HG03439 (cell line): ENCODE measurements at regions not wholly inside any gene's neighbourhood (a gene's known extent, or its start where the extent isn't known, plus 50 kb on each side); places are given as distances from the start of the nearest gene placed in this dataset.
"Not testable (repeated sequence)": the region's sequence is repeated elsewhere in the genome, so short reads cannot be mapped to it uniquely, and the experiment has no call there.

Experiments
- ATAC-seq: cut with Tn5 transposase; IDR thresholded peaks from one replicate; pipeline ENCODE4 v1.9.1; 2021; ENCODE audit warnings: mild to moderate bottlenecking, moderate library complexity; ENCODE audit not compliant: unreplicated experiment

- no peak for ATAC-seq
Measured at GRCh38 chr16:59686405-59686804, 952.3 kb upstream of the GOT2 start.

- ATAC-seq, result no peak
Measured at GRCh38 chr16:59684911-59685310, 950.8 kb upstream of the GOT2 start.

DNA sequence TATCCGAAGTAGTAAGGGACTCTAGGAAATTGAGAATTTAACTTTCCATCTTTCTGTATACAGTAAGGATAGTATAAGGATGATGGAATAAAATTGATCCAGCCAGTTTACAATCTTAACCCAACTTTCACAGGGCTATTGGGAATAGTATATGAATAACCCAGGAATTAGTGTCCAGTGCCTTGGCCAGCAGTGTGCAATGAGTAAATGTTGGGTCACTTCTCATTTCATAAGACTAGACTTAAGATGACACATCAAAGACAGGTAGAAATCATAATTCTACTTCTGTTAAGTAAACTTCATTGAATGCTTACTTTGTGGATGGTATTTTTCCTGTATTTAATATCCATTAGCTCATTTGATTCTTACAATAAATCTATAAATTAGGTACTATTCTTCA is 949.6 kb upstream of the GOT2 start:
- ATAC-seq, result no peak

DNA sequence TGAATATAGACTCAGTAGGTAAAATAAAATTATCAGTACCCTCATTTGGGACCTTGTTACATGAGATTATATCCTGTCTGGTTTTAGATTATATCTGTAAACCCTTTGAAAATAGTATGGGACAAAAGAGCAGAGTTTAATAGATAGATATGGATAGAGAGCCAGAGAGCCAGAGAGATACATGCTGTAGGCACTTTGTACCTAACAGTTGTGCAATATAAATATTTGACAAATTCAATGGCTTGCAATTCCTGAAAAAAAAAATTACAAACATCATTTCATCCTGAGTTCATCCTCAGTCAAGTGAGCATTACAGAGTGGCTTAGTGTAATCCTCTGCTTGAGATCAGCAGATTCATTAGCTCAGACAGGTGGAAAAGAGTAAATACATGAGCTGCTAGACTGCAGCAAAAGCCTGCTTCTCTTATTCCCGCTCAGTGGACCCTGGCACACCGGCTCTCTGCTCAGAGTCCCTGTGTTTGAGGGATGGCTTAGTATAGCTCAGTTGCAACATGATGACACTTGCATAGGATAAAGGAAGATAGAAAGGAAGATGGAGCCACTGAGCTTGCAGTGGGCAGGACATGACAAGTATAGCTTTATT is 931.6 kb upstream of the GOT2 start:
- no peak for ATAC-seq

DNA sequence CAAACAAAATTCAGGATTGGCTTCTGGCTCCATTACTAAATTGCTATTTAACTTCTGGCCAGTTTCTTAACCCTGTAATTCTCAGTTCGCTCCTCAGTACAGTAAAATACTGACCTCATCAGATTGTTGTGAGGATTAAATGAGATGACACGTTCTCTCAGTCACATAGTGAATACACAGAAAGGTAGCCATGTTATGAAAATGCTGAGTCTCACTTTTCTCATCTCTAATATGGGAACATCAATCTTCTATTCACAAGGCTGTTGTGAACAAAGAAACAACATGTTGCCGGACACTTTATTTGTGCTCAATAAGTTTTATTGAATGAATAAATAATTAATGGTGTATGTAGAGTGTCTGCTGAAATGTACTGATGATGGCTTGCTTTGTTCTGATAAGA is 924.5 kb upstream of the GOT2 start:
- ATAC-seq, result no peak

GRCh38 chr16:59655031-59655430 is 920.9 kb upstream of the GOT2 start:
- ATAC-seq, result no peak

DNA sequence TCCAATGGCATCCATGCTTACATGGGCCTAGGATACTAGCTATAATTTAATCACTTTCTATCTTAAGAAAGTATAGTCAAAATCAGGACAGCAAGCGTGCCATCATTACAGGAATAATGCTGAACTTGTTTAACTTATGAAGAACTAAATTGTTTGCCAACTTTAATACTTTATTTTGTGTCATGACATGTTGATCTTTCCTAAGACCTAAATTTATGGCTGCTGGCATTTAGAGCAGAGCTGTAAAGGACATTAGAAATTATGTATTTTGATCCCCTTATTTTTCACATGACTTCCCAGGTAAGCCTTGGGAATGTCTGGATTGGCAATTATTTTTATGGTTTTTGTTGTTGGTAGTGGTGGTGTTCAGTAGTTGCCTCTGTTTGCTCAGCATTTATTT is 920.3 kb upstream of the GOT2 start:
- ATAC-seq, result no peak

GRCh38 chr16:59651662-59652061 is 917.5 kb upstream of the GOT2 start:
- ATAC-seq, result no peak

GRCh38 chr16:59645194-59645593 is 911.1 kb upstream of the GOT2 start:
- ATAC-seq, result no peak

- ATAC-seq, result no peak
Measured at GRCh38 chr16:59635674-59636073, 901.6 kb upstream of the GOT2 start.

- ATAC-seq, result no peak
Measured at GRCh38 chr16:59634951-59635350, 900.8 kb upstream of the GOT2 start.

DNA sequence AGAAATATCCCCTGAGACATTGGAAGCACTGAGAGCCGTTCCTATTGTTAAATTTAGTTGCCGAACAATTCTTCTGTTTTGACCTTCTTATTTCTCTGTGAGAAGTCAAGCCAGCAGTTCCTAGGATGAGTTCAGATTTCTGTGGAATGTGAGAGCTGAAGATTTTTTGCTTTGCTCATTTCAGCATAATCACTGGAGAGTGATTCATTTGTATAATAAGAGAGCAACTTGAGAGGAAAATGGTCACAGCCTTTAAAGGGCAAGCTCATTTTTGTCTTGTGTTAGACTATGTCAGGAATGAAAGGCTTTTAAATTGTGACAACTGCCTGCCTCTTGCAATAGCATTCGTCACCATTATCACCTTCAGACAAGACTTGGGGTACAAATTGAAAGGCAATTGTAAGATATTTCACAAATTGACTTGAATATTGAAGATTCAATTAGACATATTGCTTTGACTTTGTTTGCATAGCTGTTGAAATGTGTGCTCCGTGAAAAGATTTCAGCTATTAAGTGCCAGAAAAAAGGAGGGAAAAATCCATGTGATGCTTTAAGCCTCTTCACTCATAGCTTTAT is 900.0 kb upstream of the GOT2 start:
- ATAC-seq, result no peak

GRCh38 chr16:59632276-59632855 is 898.2 kb upstream of the GOT2 start:
- ATAC-seq, result no peak

DNA sequence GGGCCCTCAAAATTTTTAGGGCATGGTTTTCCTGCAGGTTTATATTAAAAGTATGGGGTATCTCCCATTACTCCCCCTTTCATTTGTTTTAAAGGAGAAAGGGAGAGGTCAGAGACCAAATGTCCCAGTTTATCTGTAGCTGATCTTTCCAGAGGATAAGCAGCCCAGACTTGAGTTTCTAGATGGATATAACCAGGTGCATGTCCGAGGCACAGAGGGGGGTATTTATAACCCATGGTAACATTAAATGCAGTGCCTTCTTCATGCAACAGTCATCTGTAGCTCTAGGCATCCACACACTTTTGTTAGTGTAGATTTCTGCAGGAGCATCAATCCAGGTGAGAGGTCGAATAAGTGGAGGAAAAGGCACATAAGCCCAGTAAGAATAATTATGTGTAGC is 890.3 kb upstream of the GOT2 start:
- ATAC-seq, result not testable (repeated sequence)

DNA sequence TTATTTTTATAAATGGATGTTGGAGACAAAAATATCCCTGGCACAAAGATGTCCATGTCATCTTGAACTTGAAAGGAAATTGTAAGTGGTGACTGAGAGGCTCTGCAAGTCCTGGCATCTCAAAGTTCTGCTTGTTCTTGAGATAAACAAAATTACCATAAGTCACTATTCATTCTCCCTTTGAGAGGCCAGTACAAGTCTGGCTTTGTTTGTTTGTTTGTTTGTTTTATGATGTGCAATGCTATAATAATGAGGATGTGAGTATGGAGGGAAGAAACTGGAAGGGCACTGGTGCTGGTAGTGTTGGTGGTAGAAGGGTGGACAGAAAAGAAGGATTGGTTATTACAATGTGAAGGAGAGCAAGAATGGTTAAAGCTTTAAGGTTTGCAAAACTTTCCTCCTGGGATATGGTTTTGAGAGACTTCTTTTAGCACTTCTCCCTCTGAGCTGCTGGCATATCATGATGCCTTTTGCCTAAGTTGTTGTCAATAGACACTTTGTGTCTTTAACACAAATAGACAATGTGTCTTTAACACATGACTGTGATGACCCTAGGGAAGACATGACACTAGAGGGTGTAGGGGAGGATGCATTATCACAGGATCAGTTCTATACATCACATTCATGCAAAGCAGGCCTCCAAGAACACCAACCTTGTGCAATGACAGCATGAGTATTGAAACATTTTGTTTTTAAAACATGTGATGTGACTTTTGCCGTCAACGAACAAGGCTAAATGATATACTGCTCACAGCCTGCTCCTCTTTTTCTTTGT is 880.5 kb upstream of the GOT2 start:
- ATAC-seq, result no peak

DNA sequence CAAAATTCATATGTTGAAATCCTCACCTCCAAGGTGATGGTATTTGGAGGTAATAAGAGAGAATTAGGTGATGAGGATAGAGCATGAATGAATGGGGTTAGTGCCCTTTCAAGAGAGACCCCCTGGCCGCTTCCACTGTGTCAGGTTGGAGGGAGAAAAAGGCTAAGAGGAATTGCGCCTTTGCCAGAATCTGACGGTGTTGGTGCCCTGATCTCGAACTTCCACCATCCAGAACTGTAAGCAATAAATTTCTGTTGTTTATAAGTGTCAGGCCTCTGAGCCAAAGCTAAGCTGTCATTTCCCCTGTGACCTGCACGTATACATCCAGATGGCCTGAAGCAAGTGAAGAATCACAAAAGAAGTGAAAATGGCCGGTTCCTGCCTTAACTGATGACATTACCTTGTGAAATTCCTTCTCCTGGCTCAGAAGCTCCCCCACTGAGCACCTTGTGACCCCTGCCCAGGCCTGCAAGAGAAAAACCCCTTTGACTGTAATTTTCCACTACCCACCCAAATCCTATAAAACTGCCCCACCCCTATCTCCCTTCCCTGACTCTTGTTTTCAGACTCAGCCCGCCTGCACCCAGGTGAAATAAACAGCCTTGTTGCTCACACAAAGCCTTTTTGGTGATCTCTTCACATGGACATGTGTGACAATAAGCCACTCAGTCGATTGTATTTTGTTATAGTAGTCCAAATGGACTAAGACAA is 878.9 kb upstream of the GOT2 start:
- ATAC-seq, result not testable (repeated sequence)

GRCh38 chr16:59612094-59612493 is 878.0 kb upstream of the GOT2 start:
- no peak for ATAC-seq

GRCh38 chr16:59611556-59611955 is 877.4 kb upstream of the GOT2 start:
- ATAC-seq, result no peak

GRCh38 chr16:59605706-59606105 is 871.6 kb upstream of the GOT2 start:
- no peak for ATAC-seq

DNA sequence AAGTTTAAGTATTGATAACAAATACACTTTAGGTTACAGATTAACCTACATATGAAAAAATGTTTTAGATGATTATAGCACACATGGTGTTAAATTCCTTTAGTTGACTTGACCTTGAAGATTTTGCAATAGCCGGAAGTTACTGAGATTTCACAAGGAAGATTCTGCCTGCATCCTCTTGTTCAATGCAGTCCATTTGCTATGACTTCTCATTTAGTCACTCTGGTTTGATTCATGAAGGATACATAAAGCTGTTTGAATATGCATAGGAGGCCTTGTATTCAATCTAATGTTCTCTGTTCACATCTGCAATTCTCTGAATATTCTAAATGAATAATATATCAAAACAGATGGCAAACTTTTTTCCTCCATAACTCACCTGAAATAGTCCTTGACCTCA is 870.2 kb upstream of the GOT2 start:
- ATAC-seq, result no peak

DNA sequence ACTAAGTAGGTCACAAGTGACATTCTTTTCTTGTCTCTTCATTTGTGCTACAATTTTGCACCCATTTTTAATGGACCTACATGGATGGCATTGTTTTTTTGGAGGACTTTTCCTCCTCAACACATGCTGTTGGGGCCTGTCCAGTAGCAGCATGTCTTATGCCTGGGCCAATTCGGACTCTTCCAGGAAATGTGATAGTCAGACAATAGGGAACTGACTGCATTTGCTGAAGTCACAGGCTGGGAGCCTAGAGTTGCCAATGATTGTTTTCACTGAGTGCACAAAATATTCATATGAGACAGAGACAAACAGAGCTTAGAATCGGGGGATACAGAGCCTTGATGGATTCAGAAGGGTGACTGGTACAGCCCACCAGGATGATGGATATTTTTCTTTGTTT is 867.3 kb upstream of the GOT2 start:
- ATAC-seq, result no peak
